Panc1 (cell line): ENCODE measurements at regions not wholly inside any gene's neighbourhood (a gene's known extent, or its start where the extent isn't known, plus 50 kb on each side); places are given as distances from the start of the nearest gene placed in this dataset.

Source experiments
- ATAC-seq: fragments of 200-7000 bp; cut with Tn5 transposase; 2 replicates; pipeline ENCODE4 v1.9.1; 2020; ENCODE audit warnings: mild to moderate bottlenecking, moderate library complexity
- BruUV-seq: library from RNA; stranded (reverse); fragments of 400-500 nt; replicated peaks from 2 replicates; lab custom pipeline; 2021; lab: Mats Ljungman, UMichigan
- CTCF ChIA-PET: fragments of 300-600 bp; sonication (Branson Sonifier 250); formaldehyde crosslinking; loops from one replicate; lab custom pipeline; 2022; ENCODE audit warnings: antibody characterized with exemption; lab: Charles Lee
- POLR2A ChIA-PET: fragments of 300-600 bp; sonication (Branson Sonifier 250); formaldehyde crosslinking; loops from one replicate; lab custom pipeline; 2022; ENCODE audit warnings: antibody characterized with exemption; lab: Charles Lee
- DNase-seq: peaks from one replicate; pipeline ENCODE4 v3.0.0-alpha.2; 2010; ENCODE audit warnings: low read depth, low spot score
- H3K27ac ChIP-seq: 2 replicates; pipeline ENCODE4 v1.5.1; 2011; ENCODE audit warnings: mild to moderate bottlenecking, low read length, inconsistent platforms
- H3K27me3 ChIP-seq: fragments of 200-500 bp; sonication (Bioruptor generic); 2 replicates; pipeline ENCODE4 v1.6.0; 2014; ENCODE audit warnings: low read length, inconsistent platforms; ENCODE audit not compliant: control insufficient read depth, insufficient read depth
- H3K36me3 ChIP-seq: fragments of 200-500 bp; sonication (Bioruptor generic); 2 replicates; pipeline ENCODE4 v1.5.1; 2014; ENCODE audit warnings: inconsistent platforms, mild to moderate bottlenecking, low read length, moderate library complexity; ENCODE audit not compliant: control insufficient read depth, insufficient read depth
- H3K4me1 ChIP-seq: 2 replicates; pipeline ENCODE4 v1.5.1; 2011; ENCODE audit warnings: inconsistent platforms, mild to moderate bottlenecking, low read length, moderate library complexity; ENCODE audit not compliant: control insufficient read depth, insufficient read depth
- H3K4me3 ChIP-seq, 2 experiments: 2 replicates each; pipeline ENCODE4 v1.5.1; 2011 to 2012; ENCODE audit warnings: low read depth in 2 of 2, low read length in 2 of 2, mild to moderate bottlenecking in 2 of 2, inconsistent platforms in 1 of 2, moderate library complexity in 1 of 2
- H3K9me3 ChIP-seq: fragments of 200-500 bp; sonication (Bioruptor generic); 2 replicates; pipeline ENCODE4 v1.5.1; 2014; ENCODE audit warnings: low read depth, mild to moderate bottlenecking, inconsistent platforms, low read length, moderate library complexity; ENCODE audit not compliant: control insufficient read depth, insufficient read depth
- POLR2AphosphoS5 ChIP-seq: IDR thresholded peaks from 2 replicates; pipeline ENCODE4 v1.6.1; 2012; ENCODE audit warnings: mild to moderate bottlenecking, low read depth, low read length, moderate library complexity
- REST ChIP-seq, 2 experiments: IDR thresholded peaks; 2 replicates each; pipeline ENCODE4 v1.6.1; 2011 to 2012; ENCODE audit warnings: low read depth in 2 of 2, control low read depth in 1 of 2, low read length in 1 of 2, mild to moderate bottlenecking in 1 of 2, moderate library complexity in 1 of 2; ENCODE audit not compliant: insufficient read depth in 1 of 2
- SIN3A ChIP-seq: IDR thresholded peaks from 2 replicates; pipeline ENCODE4 v1.6.1; 2012; ENCODE audit warnings: low read depth, mild to moderate bottlenecking, low read length, moderate library complexity, borderline replicate concordance; ENCODE audit not compliant: insufficient read depth
- TCF7L2 ChIP-seq: IDR thresholded peaks from 2 replicates; pipeline ENCODE4 v1.6.1; 2011; ENCODE audit warnings: mild to moderate bottlenecking, low read depth, low read length, inconsistent platforms
- in situ Hi-C: cut with HindIII; loops from 2 replicates; pipeline ENCODE4 v1.10.0; 2016; ENCODE audit warnings: low sequenced_read_pairs, low pct_unique_long_range_greater_than_20kb
- intact Hi-C: fragments of 100-400 bp; cut with micrococcal nuclease; formaldehyde crosslinking; loops from one replicate; pipeline ENCODE4 v1.10.0; 2022; ENCODE audit not compliant: unreplicated experiment
- TF ChIP-seq, protein P1 (sequence below): fragments of 450-650 bp; IDR thresholded peaks from 2 replicates; pipeline ENCODE4 v1.5.1; 2017; ENCODE audit warnings: mild to moderate bottlenecking

DNA sequence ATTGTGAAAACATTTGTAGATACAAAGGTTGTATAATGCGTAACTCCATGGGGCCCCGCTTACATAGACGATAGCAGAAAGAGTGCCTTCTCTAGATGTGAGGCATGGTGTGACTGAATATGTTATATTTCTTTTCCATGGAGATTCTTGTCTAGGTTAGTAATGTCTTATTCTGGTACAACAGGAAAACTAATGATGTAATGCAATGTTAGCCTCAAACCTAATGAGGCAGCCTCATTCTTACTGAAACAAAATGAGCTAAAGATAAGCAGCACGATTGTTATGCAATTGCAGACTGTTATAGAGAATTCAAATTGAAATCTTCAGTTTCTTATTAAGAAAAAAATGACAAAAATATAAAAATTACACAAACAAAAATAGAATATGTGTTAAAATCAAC, 171.1 kb upstream of the ANKRD50 start:
- Histone ChIP-seq H3K9me3 (no peaks in the 10 kb centered on the region), H3K4me3 (no peak overlapping the region), H3K36me3 (no peaks in the 10 kb centered on the region), H3K27me3 (no peaks in the 10 kb centered on the region), H3K27ac (no peak overlapping the region), H3K4me1 (no peaks in the 10 kb centered on the region)
- in situ Hi-C loops (no loop called here), intact Hi-C loops (no loop called here)
- TF ChIP-seq POLR2AphosphoS5, result no peak
- no peak for TF ChIP-seq SIN3A
- TF ChIP-seq TCF7L2, result no peak
- TF ChIP-seq, protein P1, sequence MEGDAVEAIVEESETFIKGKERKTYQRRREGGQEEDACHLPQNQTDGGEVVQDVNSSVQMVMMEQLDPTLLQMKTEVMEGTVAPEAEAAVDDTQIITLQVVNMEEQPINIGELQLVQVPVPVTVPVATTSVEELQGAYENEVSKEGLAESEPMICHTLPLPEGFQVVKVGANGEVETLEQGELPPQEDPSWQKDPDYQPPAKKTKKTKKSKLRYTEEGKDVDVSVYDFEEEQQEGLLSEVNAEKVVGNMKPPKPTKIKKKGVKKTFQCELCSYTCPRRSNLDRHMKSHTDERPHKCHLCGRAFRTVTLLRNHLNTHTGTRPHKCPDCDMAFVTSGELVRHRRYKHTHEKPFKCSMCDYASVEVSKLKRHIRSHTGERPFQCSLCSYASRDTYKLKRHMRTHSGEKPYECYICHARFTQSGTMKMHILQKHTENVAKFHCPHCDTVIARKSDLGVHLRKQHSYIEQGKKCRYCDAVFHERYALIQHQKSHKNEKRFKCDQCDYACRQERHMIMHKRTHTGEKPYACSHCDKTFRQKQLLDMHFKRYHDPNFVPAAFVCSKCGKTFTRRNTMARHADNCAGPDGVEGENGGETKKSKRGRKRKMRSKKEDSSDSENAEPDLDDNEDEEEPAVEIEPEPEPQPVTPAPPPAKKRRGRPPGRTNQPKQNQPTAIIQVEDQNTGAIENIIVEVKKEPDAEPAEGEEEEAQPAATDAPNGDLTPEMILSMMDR, result no peak
- no peak for TF ChIP-seq REST (IDR thresholded peaks at IDR 0.05; ENCODE audit: insufficient read depth in 1 of 2, low read depth in 2 of 2, low read length in 1 of 2)
- POLR2A ChIA-PET, result no interaction called here
- BruUV-seq, result no TSS peak
- DNase-seq (no peak), ATAC-seq (no peak)
- CTCF ChIA-PET, result no interaction called here

DNA sequence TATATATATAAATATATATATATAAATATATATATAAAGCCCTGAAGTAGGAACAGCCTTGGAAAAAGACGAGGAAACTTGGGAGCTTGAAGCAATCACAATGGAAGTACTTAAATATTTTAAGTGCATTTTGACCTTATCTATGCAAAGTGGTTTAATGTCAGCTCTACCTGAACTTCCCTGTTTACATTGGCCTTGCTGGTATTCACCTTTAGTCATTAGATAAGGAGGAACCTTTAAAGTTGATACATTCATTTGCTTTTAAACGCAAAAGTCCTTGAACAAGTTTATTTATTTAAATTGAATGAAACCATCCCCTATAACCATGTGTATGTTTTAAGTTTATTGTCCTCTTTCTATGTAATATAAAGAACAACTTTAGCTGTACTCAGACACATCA, 166.7 kb upstream of the ANKRD50 start:
- Histone ChIP-seq H3K4me1 (no peaks in the 10 kb centered on the region), H3K27me3 (no peaks in the 10 kb centered on the region), H3K4me3 (no peak overlapping the region), H3K9me3 (no peaks in the 10 kb centered on the region), H3K27ac (no peak overlapping the region), H3K36me3 (no peaks in the 10 kb centered on the region)
- TF ChIP-seq SIN3A, result no peak
- TF ChIP-seq, protein P1, result no peak
- TF ChIP-seq TCF7L2, result no peak
- TF ChIP-seq REST (IDR thresholded peaks at IDR 0.05; ENCODE audit: insufficient read depth in 1 of 2, low read depth in 2 of 2, low read length in 1 of 2), result no peak
- TF ChIP-seq POLR2AphosphoS5, result no peak
- ChIA-PET POLR2A (interaction anchor here (0.6 kb wide), 1 partner anchor 693 kb away, joined by 5 read pairs; no protein-coding TSS in a partner anchor), CTCF (no interaction called here)
- intact Hi-C loops (no loop called here), in situ Hi-C loops (no loop called here)
- BruUV-seq, result no TSS peak
- ATAC-seq (no peak), DNase-seq (no peak)
